Peyer's patch (tissue), 4 donors: ENCODE measurements at regions not wholly inside any gene's neighbourhood (a gene's known extent, or its start where the extent isn't known, plus 50 kb on each side); places are given as distances from the start of the nearest gene placed in this dataset.

ENCODE experiments used
- CTCF ChIP-seq, 6 experiments: fragments of 450-650 bp in 4 of 6; fragments of 200-600 bp in 2 of 6; sonication (generic) in 1 of 6; IDR thresholded peaks; one replicate each; pipeline ENCODE4 v1.5.1; 2017 to 2019; ENCODE audit warnings: antibody characterized with exemption in 6 of 6, mild to moderate bottlenecking in 3 of 6, moderate library complexity in 1 of 6
- POLR2A ChIP-seq, 2 donors: fragments of 450-650 bp; IDR thresholded peaks; one replicate each; pipeline ENCODE4 v1.5.1; 2017; ENCODE audit warnings: antibody characterized with exemption in 2 of 2, mild to moderate bottlenecking in 2 of 2, moderate library complexity in 2 of 2

- TF ChIP-seq CTCF (IDR thresholded peaks at IDR 0.05) (no peak), POLR2A (IDR thresholded peaks at IDR 0.05) (no peak)
Observed at GRCh38 chr4:110994781-110995180, 371.9 kb upstream of the PITX2 start.
